ENCODE measurements at regions not wholly inside any gene's neighbourhood (a gene's known extent, or its start where the extent isn't known, plus 50 kb on each side); places are given as distances from the start of the nearest gene placed in this dataset.
"Not testable (repeated sequence)": the region's sequence is repeated elsewhere in the genome, so short reads cannot be mapped to it uniquely, and the experiment has no call there.

DNA sequence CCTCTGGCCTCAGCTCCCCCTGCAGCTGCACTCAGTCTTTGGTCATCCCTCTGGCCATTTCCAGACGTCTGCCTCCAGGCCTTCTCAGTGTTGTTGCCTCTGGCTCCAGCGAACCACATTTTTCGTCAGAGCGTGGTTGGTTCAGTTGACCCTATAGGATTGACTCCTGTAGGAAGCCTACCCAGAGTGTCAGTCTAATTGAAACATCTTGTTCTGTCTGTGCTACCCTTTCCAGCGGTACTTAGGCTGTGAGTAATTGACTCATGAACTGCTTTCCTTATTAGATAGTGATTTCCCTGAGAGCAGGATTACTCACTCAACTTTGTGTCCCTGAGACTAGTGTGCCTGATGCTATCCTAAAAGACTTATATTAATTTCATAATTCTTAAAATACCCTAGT, 373.2 kb downstream of the ATP23 start:
- DNase-seq = no peak

GRCh38 chr12:58316926-58317325, 375.6 kb downstream of the ATP23 start:
- no peak for DNase-seq

- DNase-seq = no peak
Measured at GRCh38 chr12:58321414-58321813, 380.0 kb downstream of the ATP23 start.

- DNase-seq = no peak
Measured at GRCh38 chr12:58323676-58324075, 382.3 kb downstream of the ATP23 start.

DNA sequence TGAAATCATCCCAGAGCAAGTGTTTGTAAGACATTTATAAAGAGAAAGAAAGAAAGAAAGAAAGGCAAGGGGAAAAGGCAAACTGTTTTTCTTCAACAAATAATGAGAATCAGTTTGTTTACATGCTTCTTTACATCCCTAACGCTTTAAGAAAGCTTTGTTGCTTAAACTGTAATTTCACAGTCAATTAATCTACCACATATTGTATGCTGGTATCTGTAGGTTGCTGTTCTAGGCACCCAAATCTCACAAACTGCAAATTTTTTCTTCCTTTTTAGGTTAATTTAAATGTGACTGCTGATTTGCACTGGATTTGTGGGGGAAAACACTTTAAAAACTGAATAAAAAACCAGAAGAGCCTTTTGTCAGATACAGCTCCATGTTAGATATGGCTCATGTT, 384.2 kb downstream of the ATP23 start:
- no peak for DNase-seq

- no peak for DNase-seq
Measured at GRCh38 chr12:58326534-58326933, 385.2 kb downstream of the ATP23 start.

GRCh38 chr12:58336581-58337242, 395.3 kb downstream of the ATP23 start:
- not testable (repeated sequence) for DNase-seq

DNA sequence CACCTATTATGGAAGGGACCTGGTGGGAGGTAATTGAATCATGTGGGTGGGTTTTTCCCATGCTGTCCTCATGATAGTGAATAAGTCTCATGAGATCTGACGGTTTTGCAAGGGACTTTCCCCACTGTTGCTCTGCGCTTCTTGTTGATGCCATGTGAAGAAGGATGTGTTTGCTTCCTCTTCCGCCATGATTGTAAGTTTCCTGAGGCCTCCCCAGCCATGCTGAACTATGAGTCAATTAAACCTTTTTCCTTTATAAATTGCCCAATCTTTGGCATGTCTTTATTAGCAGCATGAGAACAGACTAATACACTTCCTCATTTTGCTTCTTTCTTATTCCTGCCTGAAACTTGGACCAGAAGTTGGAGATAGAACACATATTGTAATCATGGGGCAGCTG, 396.2 kb downstream of the ATP23 start:
- DNase-seq = not testable (repeated sequence)

DNA sequence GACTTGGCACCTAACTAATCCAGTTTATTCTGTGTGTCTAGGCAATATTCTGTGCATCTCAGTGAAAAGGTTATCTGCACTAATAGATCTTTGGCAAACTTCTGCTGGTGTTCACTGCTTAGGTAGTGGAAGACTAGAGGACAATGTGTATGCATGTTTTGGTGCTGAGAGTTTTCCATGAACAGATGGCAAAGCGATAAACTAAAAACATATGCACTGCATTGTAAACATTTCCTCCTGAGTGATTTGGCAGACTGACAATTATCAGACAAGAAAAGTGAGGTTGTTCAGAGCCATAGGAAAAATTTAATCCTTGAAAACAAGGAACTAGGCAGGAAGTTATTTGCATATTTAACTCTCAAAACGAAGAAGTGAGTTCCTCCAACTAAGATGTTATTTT, 400.4 kb downstream of the ATP23 start:
- peak; percentile 64 for DNase-seq

DNA sequence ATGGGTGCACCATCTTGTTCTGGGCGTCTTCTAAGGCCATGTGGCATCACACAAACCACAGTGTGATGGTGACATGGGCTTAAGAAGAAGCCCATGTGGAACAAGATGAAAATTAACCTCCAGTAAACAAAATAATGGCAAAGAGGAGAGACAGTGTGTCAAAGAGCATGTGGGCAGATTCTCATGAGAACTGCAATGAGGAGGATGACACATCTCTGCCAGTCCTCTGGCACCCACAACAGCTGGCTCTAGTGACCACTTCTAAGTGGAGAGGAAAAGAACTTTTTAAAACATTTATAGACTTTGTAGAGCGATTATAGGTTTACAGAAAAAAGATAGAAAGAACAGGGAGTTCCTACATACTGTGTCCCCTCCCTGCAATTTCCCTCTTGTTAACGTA, 401.4 kb downstream of the ATP23 start:
- no peak for DNase-seq

DNA sequence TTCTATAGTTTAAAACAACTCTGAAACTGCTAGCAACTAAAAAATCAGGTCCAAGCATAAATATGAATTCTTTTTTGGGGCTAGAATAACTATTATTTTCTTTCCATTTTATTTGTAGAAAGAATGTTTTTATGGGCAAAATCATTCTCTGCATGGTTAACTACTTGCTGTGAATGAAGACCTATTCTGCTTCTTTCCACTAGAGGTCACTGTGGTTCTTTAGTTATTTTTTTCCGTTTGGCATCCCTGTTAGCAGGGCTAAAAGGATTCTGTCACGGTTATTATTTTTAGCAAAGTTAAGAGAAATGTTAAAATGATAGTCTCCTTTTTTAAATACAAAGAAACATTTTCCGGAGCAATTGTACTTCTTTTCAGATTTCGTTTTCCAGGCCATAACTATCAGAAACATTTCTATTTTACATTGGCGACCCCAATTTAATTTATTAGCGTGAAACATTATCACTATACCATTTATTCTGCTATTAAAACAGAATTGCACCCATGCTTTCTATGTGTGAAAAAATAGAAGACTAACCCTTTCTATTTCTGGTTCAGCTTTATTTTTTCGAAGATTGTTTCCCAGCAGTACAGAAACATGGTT, 404.8 kb downstream of the ATP23 start:
- DNase-seq = peak; percentile 83

DNA sequence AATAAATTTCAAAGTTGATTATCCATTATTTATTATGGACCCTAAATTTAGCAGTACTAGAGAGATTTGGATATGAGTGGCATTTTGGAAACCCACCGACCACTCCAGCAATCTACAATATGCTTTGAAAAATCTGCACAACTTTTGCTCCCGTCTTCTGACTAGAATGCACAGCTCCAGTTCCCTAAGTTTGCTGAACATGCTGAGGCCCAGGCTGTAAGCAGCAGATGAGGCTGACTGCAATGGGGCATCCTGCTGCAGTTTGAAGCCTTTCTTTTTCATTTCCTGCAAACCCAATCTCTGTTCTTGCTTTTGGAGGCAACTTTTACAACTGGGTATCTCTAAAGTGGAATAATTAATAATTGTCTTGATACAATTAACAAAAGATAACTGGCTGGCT, 405.8 kb downstream of the ATP23 start:
- DNase-seq = no peak

DNA sequence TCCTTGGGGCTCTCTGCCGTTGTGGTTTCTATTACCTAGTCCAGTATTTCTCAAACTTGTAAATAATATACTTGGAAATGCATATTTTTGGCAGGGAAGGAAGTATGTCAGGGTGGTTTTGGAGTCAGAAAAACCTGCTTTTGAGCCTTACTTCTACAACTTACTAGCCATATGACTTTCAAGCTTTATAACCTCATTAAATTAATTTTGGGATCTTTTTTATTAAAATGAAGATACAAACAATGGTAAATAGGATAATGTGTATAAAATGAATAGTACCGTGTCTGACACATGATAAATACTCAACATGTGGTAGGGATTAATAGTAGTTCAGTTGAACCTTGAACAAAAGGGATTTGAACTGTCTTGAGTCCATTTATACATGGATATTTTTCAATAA, 406.3 kb downstream of the ATP23 start:
- no peak for DNase-seq

DNA sequence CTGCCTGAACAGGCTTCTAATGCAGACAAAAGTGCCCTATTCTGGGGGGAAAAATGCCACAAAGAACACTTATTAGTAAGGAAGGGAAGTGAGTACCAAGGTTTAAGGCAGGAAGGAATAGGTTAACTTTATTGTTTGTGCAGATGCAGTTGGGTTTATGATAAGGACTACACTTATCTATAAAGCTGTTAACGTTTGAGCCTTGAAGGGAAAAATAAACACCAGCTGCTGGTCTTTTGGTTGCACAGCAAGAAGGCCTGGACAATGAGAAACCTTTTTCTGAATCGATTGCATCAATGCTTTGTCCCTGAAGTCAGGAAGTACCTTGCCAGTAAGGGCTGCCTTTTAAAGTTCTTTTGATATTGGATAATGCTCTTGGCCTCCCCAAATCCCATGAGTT, 407.8 kb downstream of the ATP23 start:
- DNase-seq = no peak

- no peak for DNase-seq
Measured at GRCh38 chr12:58356794-58357193, 415.4 kb downstream of the ATP23 start.

DNA sequence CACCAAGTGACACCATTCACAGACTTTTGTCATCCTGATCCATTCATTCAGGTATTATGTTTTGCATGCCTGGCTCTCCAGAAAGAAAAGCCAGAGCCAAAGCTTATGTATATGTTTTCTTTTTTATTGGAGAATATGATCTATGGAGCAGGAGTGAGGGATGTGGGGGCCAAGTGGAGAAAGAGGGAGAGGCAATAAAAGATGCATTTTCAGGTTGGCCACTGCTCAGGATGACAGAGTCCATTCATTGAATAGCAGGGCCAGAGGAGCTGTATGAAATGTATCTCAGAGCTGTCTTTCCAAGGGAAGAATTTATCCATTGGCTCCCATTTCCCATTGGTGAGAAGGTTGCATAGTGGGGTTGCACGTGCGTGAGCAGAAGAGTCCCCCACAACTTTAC, 416.1 kb downstream of the ATP23 start:
- no peak for DNase-seq

DNA sequence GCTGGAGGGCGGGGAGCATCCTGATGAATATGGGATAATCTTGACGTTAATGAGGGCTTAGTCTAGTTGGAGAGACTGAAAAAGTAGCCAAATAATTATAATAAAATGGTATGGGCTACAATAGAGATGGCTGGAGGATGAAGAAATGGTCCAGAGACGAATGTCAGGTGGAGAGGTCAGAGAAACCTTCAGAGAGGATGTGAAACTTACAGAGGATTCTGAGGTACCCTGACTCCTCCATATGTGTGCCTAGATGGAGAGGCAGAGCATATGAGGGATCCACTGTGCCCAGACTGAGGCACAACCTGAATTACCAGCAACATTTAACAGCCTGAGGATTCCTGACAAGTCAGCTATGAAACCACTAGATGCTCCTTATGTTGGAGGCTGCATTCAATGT, 417.0 kb downstream of the ATP23 start:
- no peak for DNase-seq

DNA sequence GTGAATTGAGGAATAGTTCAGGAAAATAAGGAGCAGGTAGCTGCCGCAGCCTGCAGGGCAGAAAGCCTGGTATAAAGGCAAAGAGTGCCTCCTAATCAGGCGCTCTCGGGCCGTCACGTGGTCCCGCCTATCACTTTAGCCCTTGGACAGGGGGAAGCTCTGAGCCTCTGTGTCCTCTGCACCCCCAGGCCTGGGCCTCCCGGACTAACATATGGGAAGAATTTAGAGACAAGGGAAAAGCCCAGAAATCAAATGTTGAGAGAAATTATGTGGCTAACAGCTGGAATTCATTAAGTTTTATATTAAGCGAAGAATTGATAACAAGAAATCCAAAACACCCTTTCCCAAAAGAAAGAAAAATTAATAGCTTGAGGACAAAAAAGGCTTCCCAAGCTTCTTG, 417.7 kb downstream of the ATP23 start:
- peak; percentile 82 for DNase-seq

- no peak for DNase-seq
Measured at GRCh38 chr12:58361056-58361455, 419.7 kb downstream of the ATP23 start.

DNA sequence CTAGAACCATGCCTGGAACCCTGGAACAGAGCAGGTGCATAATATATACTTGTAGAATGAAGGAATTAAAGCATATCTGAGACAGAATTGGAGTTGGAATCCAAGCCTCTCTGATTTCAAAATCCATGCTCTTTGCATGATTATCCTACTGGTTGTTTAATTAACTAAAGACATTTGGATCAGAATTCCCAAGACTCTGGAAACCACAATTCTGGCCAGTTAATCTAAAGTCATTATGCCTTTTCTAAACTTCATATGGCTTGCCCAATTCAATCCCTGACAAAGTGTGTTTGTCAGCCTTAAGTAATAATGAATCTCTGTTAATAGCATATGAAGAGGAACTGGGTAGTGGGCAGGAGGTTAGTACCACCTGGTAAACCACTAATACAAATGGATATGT, 422.6 kb downstream of the ATP23 start:
- DNase-seq = no peak

DNA sequence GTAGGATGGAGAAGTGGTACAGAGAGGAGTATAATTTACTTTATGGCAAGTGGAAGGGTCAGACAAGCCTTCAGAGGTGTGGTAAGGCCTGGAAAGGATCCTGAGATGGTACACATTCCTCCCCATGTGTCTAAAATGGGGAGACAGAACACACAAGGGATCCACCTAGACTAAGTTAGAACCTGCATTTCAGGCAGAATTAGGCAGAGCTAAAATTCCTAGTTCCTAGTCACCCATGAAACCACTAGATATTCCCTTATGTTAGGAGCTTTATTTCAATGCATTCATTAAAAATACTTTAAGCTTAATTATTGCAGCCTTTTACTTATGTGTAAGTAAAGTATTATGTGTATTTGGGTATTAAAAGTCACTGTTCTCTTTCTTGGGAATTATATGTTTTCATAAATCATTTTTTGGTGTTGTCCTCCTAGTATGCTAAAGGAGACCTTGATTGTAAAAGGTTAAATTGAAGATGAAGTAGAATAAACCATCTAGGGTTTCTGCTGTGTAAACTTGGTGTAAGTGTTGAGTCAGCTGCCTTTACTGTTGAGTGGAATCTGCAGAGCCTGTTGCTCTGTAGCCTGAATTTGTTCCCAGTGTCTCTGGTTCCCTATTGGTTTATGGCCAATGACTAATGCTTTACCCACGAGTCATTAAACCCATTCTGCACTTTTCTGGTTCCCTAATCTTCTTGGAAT, 423.2 kb downstream of the ATP23 start:
- peak; percentile 42 for DNase-seq

DNA sequence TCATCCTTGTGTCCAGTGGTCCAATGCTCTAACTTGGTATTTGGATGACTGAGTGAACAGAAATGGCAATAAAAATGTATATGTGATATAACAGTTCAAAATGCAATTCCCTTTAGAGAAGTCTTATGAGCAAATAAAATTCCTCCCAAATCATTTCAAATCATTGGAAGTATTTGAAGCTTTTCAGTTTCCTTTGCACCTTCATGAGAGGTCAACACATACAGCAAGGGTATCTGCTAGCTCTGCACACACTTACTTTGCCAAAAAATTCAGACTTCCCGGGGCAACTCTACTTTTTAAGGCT, 423.7 kb downstream of the ATP23 start:
- no peak for DNase-seq

- DNase-seq = no peak
Measured at GRCh38 chr12:58367041-58367440, 425.7 kb downstream of the ATP23 start.

GRCh38 chr12:58368001-58368400, 426.6 kb downstream of the ATP23 start:
- DNase-seq = peak; percentile 52

DNA sequence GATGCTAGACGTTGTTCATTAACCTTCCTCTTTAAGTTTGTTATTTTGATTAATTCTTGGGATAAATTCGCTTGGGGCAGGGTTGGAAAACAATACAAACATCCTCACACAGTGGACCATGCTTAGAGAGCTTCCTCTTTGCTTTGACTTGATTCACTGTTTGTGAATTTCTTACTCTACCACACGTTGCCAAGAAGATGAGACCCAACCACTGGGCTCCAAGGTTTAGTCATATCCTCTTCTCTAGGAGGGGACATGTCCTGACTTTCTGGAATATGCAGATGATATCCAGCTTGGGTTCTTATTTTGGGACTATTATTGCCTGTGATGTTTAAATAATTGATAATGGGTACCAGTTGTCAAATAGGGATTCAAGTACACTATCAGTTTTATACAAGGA, 428.2 kb downstream of the ATP23 start:
- DNase-seq = no peak

Measured in eye (tissue), 1 donor.